ENCODE measurements at regions not wholly inside any gene's neighbourhood (a gene's known extent, or its start where the extent isn't known, plus 50 kb on each side); places are given as distances from the start of the nearest gene placed in this dataset.

- DNase-seq (ENCODE audit: low spot score) = no peak
Measured at GRCh38 chr6:14065350-14065749, 52.2 kb upstream of the CD83 start.

GRCh38 chr6:14066782-14067406 is 50.7 kb upstream of the CD83 start:
- DNase-seq (ENCODE audit: low spot score) = peak; percentile 67

- no peak for DNase-seq (ENCODE audit: low spot score)
Measured at GRCh38 chr6:14067656-14068055, 49.9 kb upstream of the CD83 start.

Data from D341Med (cell line).